SW 1271 (cell line): ENCODE measurements at regions not wholly inside any gene's neighbourhood (a gene's known extent, or its start where the extent isn't known, plus 50 kb on each side); places are given as distances from the start of the nearest gene placed in this dataset.
"Not testable (repeated sequence)": the region's sequence is repeated elsewhere in the genome, so short reads cannot be mapped to it uniquely, and the experiment has no call there.

Source experiments
- DNase-seq, 2 experiments: peaks; one replicate each; lab custom pipeline; 2025; lab: John Stamatoyannopoulos, UW

DNA sequence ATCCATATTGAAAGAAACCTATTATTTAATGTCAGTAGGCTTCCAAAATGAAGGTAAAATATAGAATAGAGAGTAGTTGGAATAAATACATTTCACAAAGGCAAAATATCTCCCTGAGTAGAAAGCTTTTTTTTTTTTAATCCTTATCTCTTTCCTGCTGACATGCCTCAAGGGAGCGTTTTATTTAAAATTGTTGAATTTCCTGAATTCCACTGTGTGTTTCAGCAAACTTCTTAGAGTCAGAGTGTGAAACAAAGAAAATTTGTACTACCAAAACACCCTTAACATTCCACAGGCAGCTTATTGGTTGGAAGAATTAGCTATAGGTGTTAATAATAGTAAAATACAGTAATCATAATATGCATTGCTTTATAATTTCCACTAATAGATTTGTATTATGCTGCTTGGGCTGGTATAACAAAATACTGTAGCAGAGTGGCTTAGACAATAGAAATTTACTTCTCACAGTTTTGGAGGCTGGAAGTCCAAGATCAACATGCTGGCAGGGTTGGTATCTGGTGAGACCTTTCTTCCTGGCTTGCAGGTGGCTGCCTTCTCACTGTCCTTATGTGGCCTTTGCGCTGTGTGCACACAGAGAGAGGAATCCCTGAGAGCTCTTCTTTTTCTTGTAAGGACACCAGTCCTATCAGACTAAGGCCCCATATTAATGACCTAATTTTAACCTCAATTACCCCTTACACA lies 468.4 kb upstream of the C1orf87 start:
- DNase-seq, result no peak

DNA sequence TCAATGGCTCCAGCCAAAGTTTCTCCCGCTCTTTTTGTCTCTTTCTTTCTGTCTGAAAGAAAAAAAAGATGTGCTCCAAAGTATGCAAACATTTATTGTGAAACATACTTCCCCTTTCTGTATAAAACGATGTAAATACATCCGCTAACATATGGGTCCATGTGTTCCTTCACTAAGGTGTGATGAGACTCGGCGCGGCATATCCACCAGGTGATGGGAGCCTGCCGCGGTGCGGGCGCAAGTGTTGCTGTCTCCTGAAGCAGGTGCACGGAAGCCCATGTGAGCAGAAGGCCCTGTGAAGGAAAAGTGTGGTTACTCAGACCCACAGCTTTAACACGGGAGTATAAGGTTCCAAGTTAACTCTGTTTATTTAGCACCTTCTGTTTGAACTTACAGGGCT lies 466.6 kb upstream of the C1orf87 start:
- DNase-seq, result no peak

DNA sequence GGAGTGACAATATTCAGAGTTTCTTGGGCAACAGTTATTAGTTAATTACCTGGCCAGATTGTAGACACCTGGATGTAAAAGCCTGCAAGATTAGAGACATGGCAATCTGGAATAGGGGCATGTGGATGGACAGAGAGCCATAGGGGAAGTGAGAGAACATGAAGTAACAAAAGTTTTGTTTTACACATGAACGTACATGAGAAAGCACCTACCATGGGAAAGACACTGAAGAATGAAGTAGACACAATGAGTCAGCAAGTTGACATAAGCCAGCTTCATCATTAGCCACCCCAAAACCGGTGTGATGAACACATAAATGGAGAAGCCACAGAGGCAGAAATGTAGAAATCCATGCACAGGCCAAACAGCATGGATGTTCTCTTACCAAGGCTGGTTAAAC lies 462.1 kb upstream of the C1orf87 start:
- no peak for DNase-seq

DNA sequence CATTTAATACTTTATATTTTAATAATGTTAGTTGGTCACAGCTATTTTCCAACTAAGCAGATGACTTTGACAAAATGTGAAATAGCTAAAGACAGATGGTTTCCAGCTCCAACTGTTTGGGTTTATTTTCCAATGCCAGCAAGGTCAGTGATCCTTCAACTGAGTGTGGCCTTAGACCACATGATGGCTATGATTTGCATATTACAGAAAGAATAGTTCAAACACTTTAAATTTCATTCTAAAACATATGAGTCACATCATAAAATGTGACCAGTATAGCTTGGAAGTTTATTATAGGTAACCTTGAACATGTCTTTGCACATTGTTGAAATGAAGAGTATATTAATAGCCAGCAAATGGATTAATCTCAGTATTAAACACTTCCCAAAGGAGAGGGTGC lies 454.0 kb upstream of the C1orf87 start:
- no peak for DNase-seq

DNA sequence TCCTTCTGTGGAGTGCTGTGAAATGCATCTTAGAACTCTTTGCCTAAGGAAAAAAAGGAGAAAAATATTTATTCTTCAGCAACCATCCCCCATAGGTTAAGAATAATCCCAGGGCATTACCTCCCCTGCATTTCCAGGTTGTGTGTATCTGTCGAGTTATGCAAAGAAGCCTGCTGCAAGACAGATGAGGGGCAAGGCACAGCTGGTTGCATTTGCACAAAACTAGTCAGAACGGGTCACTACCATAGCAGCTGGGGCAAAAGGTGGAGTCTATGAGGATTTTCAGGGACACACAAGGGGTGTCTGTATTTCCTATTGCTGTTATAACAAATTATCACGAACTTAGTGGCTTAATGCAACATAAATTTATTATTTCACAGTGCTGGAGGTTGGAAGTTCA lies 443.4 kb upstream of the C1orf87 start:
- no peak for DNase-seq

DNA sequence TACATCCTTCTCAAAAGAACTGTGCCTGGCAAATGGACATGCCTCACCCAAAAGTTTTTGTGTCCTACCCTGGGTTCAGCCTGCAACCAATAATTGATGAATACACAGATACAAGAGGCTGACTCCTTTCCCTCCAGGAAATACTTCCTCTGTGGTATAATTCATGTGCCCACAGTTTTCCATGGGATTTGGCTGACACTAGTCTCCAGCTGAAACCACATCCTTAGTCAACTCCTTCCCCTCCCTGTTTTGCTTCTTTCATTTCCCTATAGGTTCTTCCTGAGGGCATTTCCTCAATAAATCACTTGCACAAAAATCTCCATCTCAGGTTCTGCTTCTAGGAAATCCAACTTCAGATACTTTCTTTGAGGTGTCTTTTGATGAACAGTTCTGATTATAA lies 436.6 kb upstream of the C1orf87 start:
- no peak for DNase-seq

DNA sequence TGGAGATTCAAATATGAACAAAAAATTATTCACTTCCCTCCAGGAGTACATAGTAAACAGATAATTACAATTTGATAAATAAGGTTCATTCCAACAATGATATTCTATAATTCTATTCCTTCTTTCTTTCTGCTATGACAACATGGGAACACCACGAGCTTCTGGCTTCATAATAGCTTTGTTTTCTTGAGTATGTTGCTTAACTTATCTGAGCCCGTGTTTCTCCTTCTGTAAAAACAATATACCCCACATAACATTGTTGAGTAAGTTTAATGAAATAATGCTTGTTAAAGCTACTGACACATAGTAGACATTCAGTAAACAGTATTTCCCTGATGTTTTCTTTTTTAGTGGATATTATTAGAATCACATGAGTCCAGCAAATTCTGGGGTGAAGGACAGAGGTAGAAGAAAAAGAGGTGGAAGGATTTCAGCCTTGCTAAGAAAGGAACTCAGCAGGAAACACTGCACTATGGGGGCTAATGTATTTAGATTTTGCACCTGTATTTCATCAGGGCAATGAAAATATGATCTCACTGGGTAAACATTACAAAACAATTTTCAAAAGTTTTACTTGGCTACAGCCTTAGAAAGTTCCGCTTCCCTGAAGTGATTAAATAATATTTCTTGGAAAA lies 430.8 kb upstream of the C1orf87 start:
- no peak for DNase-seq

DNA sequence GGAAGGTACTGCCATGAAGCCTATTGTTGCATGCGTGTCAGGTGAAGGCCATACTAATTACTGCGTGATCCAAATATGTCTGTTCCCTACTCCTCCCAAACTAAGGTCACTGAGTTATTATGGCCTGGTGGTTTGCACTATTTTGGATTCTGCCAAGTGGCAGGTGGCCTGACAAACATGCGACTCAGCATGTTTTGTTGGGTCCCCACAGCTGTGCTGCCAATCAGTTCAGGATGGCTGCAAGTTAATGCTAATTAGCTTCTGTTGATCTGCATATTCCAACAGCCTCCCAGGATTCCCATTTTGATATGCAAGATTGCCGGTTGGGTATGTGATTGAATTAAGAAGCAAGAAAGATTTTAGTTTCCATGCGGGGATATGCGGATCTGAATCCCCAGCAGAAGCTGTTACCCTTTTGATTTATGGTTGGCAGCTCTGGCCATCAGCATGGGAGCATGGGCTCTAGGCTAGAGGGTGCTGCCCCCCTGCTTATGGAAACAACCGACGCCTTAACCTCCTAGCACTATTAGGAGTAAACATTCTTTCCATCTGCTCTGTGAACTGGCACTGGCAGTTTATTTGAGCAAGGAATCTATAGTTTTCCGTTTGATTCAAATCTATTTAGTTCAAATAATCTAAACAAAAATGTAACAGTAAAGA lies 429.8 kb upstream of the C1orf87 start:
- DNase-seq, result no peak

DNA sequence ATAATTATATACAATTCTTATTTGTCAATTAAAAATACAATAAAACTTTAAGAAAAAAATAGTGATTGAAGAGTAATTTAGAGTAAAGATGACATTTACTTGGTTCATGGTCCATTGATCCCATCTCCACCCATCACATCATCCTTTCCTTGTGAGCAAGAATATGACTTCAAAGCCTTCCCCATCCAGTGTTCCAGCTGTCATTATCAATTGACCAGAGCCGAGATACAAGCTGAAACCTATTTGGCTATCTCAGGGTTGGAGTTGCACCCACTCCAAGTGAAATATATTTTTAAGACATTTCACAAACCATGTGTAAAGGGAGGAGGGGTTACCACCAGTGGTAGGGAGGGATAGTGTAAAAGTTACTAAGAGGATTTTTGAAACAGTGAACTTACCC lies 428.9 kb upstream of the C1orf87 start:
- no peak for DNase-seq

DNA sequence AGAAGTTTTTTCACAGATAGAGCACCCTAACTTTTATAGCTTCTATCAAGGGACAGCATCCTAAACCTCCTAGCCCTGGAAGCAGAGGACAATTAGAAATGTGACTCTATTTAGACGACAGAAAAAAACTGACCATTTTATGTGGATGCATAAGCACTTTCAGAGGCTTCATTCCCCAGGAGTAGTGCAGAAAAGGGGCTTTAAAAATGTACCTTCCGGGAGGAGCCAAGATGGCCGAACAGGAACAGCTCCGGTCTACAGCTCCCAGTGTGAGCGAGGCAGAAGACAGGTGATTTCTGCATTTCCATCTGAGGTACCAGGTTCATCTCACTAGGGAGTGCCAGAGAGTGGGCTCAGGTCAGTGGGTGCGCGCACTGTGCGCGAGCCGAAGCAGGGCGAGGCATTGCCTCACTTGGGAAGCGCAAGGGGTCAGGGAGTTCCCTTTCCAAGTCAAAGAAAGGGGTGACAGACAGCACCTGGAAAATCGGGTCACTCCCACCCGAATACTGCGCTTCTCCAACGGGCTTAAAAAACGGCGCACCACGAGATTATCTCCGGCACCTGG lies 416.4 kb upstream of the C1orf87 start:
- DNase-seq, result not testable (repeated sequence)

DNA sequence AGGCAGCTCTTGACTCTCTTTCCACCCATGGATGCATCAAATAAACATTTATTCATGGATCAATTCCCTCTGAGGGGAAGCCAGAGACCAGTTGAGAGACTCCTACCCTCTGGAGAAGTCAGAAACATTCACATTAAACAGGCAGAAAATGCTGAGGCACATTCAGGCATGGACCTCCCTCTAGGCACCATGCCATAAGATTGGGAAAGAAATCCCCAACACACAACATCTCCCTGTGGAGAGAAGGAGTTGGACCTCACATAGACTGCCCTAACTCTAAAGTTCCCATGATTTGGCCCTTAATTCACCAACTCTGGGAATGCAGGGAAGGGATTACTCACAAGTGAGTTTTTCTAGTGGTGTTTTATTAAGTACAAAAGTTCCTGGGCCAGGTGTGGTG lies 415.3 kb upstream of the C1orf87 start:
- DNase-seq, result no peak

DNA sequence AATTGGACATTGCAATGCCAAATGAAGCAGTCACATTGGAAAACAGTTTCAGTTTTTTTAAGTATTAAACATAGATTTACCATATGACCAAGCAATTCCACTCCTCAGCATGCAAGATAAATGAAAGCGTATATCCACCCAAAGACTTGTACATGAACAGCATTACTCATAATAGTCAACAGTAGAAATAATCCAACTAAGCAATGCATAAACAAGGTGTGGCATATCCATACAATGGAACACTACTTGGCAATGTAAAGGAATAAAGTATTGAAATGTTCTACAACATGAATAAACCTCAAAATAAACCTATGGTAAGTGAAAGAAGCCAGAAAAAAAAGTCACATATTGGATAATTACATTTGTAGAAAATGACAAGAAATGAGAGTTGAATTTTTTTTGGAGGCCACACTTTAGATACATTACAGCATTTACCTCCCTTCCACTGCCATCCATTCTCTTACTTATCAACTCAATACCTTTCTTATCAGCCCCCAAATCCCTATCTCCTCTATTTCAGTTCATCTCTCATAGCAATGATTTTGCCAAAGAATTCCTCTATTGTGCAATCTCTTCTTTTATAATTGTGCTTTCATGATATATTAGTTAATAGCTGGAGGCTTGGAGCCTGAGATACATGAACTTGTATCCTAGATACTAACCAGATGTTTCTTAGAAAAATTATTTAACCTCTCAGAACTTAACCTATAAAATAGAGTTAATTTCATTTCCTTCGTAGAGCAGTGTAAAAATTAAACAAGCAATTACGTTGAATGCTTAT lies 414.2 kb upstream of the C1orf87 start:
- DNase-seq, result no peak

DNA sequence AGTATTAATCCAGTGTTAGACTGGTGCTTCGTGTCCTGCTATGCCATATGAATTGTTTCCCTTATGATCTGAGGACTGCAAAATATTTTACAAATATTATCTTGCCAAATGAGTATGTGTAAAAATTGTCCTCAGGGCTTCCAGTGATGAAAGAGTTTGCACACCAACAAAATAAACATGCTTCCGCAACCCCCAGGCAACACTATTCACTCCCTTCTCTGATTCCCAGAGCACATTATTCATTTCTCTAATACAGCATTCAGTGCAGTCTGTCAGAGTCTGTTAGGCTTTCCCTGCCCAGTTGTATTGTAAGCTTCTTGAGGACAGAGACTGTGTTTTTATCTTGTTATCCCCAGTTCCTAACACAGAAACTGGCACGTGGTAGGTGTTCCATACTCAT lies 409.9 kb upstream of the C1orf87 start:
- no peak for DNase-seq

DNA sequence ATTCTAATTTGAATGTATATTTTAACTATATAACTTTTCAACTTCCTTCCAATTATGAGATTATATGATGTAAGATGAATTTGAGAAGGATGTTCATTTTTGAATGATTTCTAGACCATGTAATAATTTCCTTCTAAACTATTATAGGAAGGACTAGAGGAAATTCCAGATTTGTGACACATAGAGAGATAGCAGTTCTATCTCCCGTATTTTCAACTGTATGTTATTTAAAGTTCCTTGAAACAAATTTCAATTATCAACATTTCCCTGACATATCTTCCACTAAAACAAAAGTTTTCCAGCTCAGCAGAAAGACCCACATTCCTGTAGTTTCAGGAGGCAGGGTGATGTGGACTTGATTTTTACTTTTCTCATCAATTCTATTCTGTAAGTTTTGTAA lies 396.7 kb upstream of the C1orf87 start:
- DNase-seq, result no peak

DNA sequence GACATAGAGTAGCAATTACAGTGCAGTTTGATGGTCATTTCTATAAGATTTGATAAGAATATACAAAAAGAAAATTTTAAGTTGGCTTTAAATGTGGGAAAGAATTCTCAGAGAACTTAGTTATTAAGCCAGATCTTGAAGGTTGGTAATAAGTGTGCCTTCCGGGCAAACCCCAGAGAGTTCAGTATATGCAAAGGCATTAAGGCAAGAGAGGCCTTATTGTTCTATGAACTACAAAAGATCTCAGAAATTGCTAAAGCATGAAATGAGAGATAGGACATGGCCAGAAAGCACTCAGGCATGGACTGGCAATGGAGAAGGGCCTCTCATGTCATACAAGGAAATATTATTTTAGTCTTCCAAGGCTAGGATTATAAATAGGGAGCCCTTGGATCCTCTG lies 390.2 kb upstream of the C1orf87 start:
- DNase-seq, result no peak

DNA sequence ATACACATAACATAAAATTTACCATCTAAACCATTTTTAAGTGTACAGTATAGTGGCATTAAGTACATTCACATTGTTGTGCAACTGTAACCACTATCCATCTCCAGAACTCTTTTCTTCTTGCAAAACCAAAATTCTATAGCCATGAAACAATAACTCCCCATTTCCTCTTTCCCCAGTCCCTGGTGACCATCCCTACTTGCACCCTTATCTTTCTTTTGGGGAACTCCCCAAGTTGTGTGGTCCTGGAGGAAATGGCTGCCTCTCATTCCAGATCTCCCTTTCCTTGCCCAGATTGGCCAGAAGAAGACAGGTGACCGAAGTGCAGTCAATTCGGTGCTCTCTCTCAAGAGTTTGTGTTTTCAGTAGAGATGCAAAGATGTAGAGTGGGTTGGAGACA lies 389.6 kb upstream of the C1orf87 start:
- no peak for DNase-seq

DNA sequence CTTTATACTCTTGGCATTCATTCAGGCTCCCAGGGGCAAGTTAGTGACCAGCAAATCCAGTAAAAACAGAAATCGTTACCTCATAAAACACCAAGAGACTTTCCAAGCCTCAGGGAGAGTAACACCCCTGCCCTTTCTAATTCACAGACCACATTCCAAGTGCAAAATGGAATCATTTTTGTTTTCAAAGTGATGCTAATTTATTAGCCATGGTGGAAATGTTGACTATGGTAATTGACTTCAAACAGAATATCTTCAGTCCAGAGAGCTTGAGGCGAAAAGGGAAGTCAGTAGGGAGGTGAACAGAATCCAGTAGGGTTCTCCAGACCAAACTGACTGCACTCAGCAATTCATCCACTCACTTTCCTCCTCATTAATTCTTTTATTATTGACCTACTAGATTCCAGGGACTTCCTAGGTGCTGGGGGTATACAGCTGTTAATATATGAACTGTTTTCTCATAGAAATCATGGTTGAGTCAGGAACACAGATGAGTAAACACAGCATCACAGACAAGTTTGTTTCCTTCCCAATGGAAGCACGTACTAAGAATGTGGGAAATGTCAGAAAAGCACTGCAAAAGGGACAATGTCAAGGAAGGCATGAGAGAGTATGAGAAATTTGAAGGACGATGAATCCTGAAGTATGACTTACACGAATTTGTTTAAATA lies 388.5 kb upstream of the C1orf87 start:
- no peak for DNase-seq

DNA sequence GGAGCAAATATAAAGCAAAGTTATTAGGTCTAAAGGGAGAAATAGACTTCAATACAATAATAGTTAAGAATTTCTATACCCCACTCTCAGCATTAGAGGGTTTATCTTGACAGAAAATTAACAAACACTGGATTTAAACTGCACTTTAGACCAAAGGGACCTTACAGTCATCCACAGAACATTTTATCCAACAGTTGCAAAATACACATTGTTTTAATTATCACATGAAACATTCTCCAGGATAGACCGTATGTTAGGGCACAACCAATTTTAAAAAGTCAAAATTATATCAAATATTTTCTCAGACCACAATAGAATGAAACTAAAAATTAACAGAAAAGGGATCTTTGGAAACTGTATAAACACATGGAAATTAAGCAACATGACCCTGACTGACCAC lies 384.5 kb upstream of the C1orf87 start:
- DNase-seq, result no peak

DNA sequence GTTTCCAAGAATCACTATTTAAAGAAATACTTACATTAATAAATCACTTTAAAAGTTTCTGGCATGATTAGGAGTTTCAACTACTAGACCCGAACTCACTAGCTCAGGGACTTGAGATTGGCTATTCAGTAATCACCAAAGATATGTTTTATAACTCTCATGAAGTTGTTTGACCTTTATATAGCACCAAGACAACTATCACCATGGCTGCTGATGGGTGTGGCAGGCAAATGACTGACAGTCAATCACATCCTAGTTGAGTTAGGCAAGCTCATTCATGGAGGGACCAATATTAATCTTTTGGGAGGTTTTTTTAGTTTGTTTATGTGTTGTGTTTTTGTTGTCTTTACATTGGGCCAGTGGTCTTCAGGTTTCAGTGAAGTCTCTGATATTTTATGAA lies 376.3 kb upstream of the C1orf87 start:
- no peak for DNase-seq

DNA sequence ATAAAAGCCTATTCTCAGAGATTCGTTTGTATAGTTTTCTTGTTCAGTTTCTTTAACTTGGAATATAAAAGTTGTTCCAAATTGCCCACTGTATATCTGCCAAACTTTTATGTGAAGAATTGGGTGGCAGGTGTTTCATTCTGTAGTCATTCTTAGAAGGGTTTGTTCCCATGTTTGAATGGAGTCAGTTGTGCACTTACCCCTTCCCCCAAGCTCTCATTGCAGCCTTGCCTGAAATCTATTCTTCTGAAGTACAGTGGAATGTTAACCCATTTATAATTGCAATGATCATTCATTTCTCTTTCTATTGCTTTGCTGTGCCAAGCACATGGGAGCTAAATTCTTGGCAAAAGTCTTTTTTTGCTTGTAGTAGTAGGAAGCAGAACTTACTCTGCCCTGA lies 375.3 kb upstream of the C1orf87 start:
- DNase-seq, result no peak

DNA sequence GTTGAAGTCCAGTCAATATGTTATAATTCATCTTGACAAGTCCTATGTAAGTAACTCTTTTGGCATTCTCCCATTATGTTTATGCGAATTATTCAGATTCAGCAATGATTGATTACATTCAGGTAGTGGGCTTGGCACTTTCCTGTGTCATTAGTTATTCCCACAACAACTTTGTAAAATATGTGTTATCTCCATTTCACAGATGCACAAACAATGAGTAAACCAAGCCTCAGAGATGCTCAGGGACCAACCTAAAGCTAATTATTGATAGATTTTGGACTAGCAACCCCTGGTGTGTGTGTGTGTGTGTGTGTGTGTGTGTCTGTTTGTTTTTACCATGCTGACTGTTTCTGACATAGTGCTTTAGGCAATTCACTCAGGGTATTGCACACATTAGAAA lies 371.1 kb upstream of the C1orf87 start:
- DNase-seq, result no peak

DNA sequence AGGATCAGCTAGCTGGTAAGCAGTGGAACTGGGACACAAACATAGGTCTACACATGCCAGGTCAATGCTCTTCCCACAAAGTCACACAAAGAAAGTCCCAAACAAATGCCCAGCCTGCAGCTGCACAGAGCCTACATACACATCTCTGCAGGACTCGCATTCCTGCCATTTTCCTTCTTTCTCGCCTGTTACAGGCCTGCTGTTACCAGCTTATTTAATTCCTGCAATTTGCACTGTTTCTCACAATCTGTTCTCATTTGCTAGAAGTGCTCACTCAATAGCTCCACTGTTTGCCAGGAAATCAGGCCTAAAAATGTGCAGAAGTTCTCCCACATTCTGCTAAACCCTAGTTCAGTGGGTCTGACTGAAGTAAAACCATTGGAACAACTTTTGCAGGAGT lies 362.6 kb upstream of the C1orf87 start:
- no peak for DNase-seq
